SJSA1 (cell line): ENCODE measurements at regions not wholly inside any gene's neighbourhood (a gene's known extent, or its start where the extent isn't known, plus 50 kb on each side); places are given as distances from the start of the nearest gene placed in this dataset.

Experiments
- DNase-seq, 2 experiments: peaks; one replicate each; pipeline ENCODE4 v3.0.0-alpha.2; 2015 to 2020; ENCODE audit warnings: low spot score in 2 of 2, low read depth in 1 of 2
- H3K27ac ChIP-seq: fragments of 250-450 bp; sonication (Bioruptor Pico); 2 replicates; pipeline ENCODE4 v1.5.1; 2020; ENCODE audit warnings: mild to moderate bottlenecking, moderate library complexity
- H3K27me3 ChIP-seq: fragments of 250-450 bp; sonication (Bioruptor Pico); replicated peaks from 2 replicates; pipeline ENCODE4 v1.5.1; 2020; ENCODE audit warnings: mild to moderate bottlenecking, moderate library complexity
- H3K36me3 ChIP-seq: fragments of 250-450 bp; sonication (Bioruptor Pico); 2 replicates; pipeline ENCODE4 v1.5.1; 2020; ENCODE audit warnings: mild to moderate bottlenecking
- H3K4me1 ChIP-seq: fragments of 250-450 bp; sonication (Bioruptor Pico); replicated peaks from 2 replicates; pipeline ENCODE4 v1.6.1; 2021; ENCODE audit warnings: mild to moderate bottlenecking
- H3K4me3 ChIP-seq: fragments of 250-450 bp; sonication (Bioruptor Pico); 2 replicates; pipeline ENCODE4 v1.5.1; 2020; ENCODE audit warnings: mild to moderate bottlenecking
- H3K9me3 ChIP-seq: fragments of 250-450 bp; sonication (Bioruptor Pico); replicated peaks from 2 replicates; pipeline ENCODE4 v1.5.1; 2020; ENCODE audit warnings: mild to moderate bottlenecking

DNA sequence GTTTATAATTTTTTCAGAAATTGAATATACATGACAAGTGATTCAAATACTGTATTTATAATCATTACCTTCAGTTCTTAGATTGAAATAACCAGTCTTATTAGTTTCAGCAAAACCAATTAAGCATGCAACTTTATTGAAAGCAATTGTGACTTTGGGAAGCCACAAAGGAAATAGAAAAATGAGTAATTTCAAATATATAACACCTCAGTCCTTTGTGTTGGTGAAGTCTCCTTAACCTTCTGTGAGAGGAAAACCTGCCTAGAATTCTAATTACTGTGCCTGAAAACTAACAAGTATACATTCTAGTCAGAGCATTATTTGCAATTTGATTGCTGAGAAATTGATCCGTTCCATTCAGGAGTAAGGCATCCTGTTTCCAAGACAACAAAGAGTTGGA, 95.8 kb downstream of the S1PR1 start:
- no peak for DNase-seq
- H3K4me1 ChIP-seq: no peaks in the 10 kb centered on the region
- H3K36me3 ChIP-seq: no peaks in the 10 kb centered on the region
- H3K27ac ChIP-seq: no peak overlapping the region
- no peaks in the 10 kb centered on the region for H3K9me3 ChIP-seq
- H3K27me3 ChIP-seq: no peaks in the 10 kb centered on the region; the same call in 1 of the 2 replicates
- H3K4me3 ChIP-seq: no peak overlapping the region

DNA sequence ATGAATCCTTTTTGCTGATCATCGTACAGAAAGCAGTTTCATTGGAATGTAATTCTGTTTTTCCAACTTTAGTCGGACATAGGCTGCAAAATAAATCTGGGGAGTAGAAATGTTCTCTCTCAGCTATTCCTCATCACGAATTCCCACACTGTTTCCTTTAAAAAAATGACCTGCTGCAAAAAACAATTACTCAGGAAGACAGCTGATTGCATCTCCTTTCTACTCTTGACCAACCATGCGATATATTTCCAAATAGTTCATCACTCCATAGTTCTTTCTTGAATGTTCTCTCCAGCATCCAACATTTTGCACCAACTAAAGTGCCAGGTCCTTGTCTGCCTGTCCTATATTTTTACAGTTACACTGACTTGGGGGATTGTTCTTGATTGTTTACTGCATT, 96.4 kb downstream of the S1PR1 start:
- Histone ChIP-seq H3K4me1 (no peaks in the 10 kb centered on the region), H3K4me3 (no peak overlapping the region), H3K36me3 (no peaks in the 10 kb centered on the region), H3K27ac (no peak overlapping the region), H3K27me3 (no peaks in the 10 kb centered on the region), H3K9me3 (0 out of 2 replicates have a peak, but pooled peaks cover 2% of the 10 kb centered on the region)
- no peak for DNase-seq

DNA sequence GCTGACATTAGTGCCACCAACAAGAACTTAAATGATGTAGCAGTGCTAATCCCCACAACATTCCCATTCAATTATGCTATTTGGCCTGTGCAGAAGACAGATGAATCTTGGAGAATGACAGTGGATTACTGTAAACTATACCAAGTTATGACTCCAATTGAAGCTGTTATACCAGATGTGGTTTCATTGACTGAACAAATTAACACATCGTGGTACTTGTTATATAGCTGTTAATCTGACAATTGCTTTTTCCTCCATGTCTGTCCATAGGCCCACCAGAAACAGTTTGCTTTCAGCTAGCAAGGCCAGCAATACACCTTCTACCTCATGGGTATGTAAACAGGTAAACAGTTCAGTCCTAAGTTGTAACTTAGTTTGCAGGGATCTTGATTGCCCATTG, 101.1 kb downstream of the S1PR1 start:
- Histone ChIP-seq H3K4me1 (no peaks in the 10 kb centered on the region), H3K9me3 (0 out of 2 replicates have a peak, but pooled peaks cover 3% of the 10 kb centered on the region), H3K27ac (no peak overlapping the region), H3K36me3 (no peaks in the 10 kb centered on the region), H3K27me3 (no peaks in the 10 kb centered on the region), H3K4me3 (no peak overlapping the region)
- DNase-seq: no peak

DNA sequence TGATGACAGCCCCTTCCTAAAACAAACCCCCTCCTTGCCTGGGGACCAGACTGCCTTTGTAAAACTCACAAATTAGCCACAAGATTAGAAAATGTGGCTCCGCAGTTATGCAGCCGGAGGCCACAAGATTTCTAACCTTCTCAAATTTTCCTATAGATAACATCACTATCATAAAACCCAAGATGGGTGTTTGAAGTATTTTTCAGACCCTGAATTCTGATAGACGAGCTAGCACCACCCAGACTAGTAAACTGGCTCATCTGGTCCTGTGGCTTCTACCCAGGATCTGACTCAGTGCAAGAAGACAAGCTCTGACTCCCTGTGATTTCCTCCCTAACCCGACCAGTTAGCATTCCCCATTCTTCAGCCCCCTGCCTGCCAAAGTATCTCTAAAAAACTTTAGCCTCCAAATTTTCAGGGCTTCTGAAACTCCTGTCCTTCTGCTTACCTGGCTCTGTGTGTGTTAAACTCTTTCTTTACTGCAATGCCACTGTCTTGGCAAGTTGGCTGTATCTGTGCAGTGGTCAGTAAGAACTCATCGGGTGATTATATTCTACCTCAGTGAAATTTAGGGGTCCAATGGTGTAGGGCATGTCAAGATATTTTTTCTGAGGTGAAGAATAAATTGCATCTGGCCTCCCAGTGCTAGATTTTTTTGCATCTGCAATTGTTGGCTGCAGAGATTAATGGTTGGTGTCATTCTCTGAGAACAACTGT, 102.1 kb downstream of the S1PR1 start:
- Histone ChIP-seq H3K27ac (no peak overlapping the region), H3K36me3 (no peaks in the 10 kb centered on the region), H3K27me3 (no peaks in the 10 kb centered on the region), H3K9me3 (0 out of 2 replicates have a peak, but pooled peaks cover 3% of the 10 kb centered on the region), H3K4me1 (no peaks in the 10 kb centered on the region), H3K4me3 (no peak overlapping the region)
- no peak for DNase-seq

DNA sequence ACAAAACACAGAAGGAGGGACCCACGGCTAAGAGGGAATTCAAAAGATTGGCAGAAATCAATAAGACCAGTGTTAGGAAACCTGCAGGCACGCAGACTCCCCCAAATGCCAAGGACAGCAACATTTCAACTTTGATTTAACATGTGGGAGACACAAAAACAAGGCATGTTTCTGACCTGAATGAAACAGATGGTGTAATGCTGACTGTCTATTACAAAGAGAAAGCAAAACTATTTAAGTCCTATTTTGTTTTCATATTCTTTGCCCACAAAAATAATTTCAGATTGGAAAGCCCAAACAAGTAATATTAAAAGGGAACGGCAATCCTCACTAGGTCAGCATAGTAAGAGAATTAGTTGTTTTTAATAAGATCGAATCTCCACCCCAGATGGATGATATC, 107.9 kb downstream of the S1PR1 start:
- H3K36me3 ChIP-seq: no peaks in the 10 kb centered on the region
- no peaks in the 10 kb centered on the region for H3K27me3 ChIP-seq
- H3K4me3 ChIP-seq: no peak overlapping the region
- no peaks in the 10 kb centered on the region for H3K4me1 ChIP-seq
- no peak overlapping the region for H3K27ac ChIP-seq
- DNase-seq: no peak
- H3K9me3 ChIP-seq: no peaks in the 10 kb centered on the region

DNA sequence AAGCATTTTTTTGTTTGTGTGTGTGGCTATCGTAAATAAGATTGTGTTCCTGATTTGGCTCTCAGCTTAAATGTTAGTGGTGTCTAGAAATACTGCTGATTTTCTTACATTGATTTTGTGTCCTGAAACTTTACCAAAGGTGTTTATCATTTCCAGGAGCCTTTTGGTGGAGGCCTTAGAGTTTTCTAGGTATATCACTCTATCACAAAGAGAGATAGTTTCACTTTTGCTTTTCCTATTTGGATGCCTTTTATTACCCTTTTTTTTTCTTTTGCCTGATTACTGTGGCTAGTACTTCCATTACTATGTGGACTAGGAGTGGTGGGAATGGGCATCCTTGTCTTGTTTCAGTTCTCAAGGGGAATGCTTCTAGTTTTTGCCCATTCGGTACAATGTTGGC, 109.6 kb downstream of the S1PR1 start:
- DNase-seq: no peak
- Histone ChIP-seq H3K4me1 (no peaks in the 10 kb centered on the region), H3K27me3 (no peaks in the 10 kb centered on the region), H3K9me3 (no peaks in the 10 kb centered on the region), H3K4me3 (no peak overlapping the region), H3K27ac (no peak overlapping the region), H3K36me3 (no peaks in the 10 kb centered on the region)

DNA sequence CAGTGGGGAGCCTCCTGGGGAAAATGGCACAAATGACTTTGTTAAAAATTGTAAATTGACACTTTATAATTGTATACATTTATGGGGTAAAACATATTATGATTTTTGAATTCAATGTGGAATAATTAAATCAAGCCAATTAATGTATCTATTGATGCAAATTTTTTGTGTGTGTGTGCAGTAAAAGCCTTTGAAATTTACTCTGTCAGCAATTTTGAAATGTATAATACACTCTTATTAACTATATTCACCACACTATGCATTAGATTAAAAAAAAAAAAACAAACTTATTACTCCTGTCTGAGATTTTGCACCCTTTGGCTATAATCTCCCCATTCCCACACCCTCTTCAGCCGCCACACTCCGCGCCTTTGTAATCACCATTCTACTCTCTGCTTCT, 119.2 kb downstream of the S1PR1 start:
- Histone ChIP-seq H3K4me3 (no peak overlapping the region), H3K36me3 (no peaks in the 10 kb centered on the region), H3K4me1 (no peaks in the 10 kb centered on the region), H3K27ac (no peak overlapping the region), H3K27me3 (peaks cover 4% of the 10 kb centered on the region; the same call in 1 of the 2 replicates), H3K9me3 (no peaks in the 10 kb centered on the region)
- no peak for DNase-seq

DNA sequence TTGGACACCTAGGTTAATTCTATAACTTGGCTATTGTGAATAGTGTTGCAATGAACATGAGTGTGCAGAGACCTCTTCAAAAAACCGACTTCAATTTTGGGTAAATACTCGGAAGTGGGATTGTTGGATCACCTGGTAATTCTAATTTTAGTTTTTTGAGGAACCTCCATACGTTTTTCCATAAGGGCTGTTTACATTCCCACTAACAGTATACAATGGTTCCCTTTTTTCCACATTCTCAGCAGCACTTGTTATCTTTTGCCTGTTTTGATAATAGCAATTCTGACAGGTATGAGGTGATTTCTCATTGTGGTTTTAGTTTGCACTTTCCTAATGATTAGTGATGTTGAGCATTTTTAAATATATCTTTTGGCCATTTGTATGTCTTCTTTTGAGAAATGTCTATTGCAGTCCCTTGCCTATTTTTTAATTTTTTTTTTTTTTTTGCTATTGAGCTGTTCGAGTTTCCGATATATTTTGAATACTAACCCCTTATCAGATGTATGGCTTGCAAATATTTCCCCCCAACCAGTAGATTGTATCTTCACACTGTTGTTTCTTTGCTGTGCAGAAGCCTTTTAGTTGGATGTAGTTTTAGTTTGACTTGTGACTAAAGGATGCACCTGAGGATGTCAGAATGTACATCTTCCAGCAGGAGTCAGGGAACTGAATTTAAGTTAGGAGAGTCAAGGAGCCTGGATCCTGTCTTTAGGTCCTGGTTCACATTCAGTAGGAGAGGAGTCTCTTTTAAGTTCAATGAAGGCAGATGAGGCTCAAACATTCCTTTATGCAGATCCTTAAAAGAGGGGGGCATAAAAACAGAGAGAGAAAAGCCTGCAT, 120.0 kb downstream of the S1PR1 start:
- Histone ChIP-seq H3K4me3 (no peak overlapping the region), H3K27me3 (peaks cover 4% of the 10 kb centered on the region; the same call in 1 of the 2 replicates), H3K4me1 (no peaks in the 10 kb centered on the region), H3K36me3 (no peaks in the 10 kb centered on the region), H3K9me3 (no peaks in the 10 kb centered on the region), H3K27ac (no peak overlapping the region)
- no peak for DNase-seq

DNA sequence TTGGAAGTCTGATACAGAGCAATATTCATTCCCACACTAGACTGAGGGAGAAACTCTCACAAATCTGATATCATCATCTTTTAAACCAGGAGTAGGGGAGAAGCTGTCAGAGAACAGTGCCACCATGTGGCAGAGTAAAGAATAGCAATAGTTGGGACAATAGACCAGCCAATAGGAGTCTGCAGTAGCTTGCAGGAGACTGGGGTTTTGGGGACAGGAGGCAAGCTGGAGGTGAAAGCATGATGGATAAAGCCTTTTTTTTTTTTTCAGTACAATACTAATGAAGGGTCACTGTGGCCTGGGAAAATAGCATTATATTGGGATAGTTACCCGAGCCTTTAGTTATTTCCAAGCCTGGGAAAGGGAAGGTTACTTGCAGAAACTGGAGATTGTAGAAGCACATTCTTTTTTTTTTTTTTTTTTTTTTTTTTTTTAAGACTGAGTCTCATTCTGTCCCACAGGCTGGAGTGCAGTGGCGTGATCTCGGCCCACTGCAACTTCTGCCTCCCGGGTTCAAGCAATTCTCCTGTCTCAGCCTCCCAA, 120.7 kb downstream of the S1PR1 start:
- Histone ChIP-seq H3K27ac (no peak overlapping the region), H3K36me3 (no peaks in the 10 kb centered on the region), H3K27me3 (peaks cover 4% of the 10 kb centered on the region; the same call in 1 of the 2 replicates), H3K9me3 (no peaks in the 10 kb centered on the region), H3K4me3 (no peak overlapping the region), H3K4me1 (no peaks in the 10 kb centered on the region)
- peak; percentile 68 for DNase-seq

DNA sequence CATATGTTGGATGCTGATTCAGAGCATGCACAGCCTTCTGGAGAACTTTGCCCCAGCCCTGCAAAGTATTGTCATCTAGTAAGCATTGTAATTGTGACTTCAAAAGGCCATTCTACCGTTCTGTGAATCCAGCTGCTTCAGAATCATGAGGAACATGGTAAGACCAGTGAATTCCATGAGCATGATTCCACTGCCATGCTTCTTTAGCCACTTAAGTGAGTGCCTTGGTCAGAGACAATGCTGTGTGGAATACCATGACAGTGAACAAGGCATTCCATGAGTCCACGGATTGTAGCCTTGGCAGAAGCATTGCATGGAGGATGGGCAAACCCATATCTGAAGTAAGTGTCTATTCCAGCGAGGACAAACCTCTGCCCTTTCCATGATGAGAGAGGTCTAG, 123.7 kb downstream of the S1PR1 start:
- H3K27ac ChIP-seq: no peak overlapping the region
- peaks cover 4% of the 10 kb centered on the region; the same call in 1 of the 2 replicates for H3K27me3 ChIP-seq
- DNase-seq: no peak
- H3K4me1 ChIP-seq: peaks cover 13% of the 10 kb centered on the region
- H3K4me3 ChIP-seq: no peak overlapping the region
- H3K36me3 ChIP-seq: no peaks in the 10 kb centered on the region
- no peaks in the 10 kb centered on the region for H3K9me3 ChIP-seq

DNA sequence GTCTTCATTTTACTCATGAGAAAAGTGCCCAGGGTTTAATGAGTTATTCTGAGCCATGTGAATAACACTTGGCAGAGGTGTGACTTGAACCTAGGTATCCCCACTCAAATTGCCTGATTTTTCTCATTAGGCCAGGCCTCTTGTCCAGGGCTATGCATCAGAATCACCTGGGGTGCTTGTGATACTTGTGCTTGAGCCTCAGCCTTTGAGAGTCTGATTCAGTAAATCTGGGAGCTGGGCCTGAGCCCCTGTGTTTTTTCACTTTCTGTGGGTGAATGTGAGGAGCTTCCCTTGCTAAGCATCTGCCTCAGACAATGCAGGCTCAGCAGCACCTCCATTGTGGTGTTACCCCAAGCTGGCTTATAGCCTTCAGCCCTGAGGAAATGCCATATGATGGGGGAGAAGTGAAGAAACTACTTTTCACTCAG, 127.1 kb downstream of the S1PR1 start:
- no peak overlapping the region for H3K4me3 ChIP-seq
- H3K36me3 ChIP-seq: no peaks in the 10 kb centered on the region
- H3K9me3 ChIP-seq: no peaks in the 10 kb centered on the region
- no peak overlapping the region for H3K27ac ChIP-seq
- DNase-seq: no peak
- H3K27me3 ChIP-seq: no peaks in the 10 kb centered on the region
- peaks cover 27% of the 10 kb centered on the region for H3K4me1 ChIP-seq

DNA sequence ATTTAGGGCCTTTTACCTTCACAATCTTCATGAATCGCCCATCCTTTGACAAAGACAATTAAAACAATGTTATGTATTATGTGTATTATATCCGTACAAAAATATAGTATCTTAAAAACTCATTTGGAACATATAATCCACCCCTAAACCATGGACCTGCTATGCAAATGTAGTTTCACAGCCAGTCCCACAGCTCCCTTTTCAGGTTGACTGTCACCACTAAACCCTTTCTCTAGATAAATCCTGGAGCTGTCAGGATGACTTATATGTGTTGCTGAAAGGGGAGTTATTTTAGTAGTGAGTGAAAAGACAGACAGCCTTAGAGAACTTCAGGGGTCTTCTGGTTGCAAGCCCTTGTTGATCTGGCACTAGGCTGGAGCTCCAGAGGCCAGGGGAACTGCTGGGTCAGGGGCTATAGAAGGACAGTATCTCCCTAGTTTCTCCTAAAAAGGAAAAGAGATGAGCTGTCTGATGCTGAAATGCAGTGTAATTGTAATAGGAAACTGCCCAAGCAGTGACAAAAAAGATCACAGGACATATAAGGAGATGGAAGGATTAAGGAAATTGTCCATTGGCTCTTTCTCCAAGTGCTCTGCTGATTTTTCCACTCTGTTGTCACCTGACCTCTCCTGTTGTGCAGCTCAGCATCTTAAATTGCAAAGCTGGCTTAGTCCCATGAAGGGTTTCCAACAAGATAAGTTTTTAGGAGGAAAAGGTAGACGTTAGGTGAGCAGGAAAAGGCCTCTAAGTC, 127.7 kb downstream of the S1PR1 start:
- Histone ChIP-seq H3K27ac (no peak overlapping the region), H3K27me3 (no peaks in the 10 kb centered on the region), H3K4me3 (no peak overlapping the region), H3K9me3 (no peaks in the 10 kb centered on the region), H3K4me1 (peaks cover 27% of the 10 kb centered on the region), H3K36me3 (no peaks in the 10 kb centered on the region)
- DNase-seq: no peak

DNA sequence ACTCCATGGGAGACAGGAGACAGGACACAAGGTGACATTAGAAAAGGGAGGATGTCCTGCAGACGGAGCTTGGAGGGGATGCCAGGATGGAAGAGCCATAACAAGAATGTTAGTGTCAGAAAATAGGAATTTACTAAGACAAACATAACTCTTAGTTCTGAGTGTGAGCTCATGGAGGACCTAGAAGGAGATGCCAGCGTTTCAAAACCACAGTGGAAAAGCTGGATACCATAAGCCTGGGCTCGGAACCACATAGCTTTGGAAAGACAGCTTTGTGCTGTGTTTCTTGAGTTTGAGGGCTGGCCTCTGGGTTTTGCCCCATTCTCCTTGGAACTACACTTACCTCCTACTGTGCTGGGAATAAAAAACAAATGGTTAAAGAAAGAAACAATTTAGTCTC, 128.4 kb downstream of the S1PR1 start:
- no peak overlapping the region for H3K27ac ChIP-seq
- H3K4me3 ChIP-seq: no peak overlapping the region
- no peaks in the 10 kb centered on the region for H3K9me3 ChIP-seq
- peaks cover 27% of the 10 kb centered on the region for H3K4me1 ChIP-seq
- DNase-seq: peak; percentile 42 to 47
- no peaks in the 10 kb centered on the region for H3K27me3 ChIP-seq
- no peaks in the 10 kb centered on the region for H3K36me3 ChIP-seq
